MV-4-11 (cell line): ENCODE measurements at regions not wholly inside any gene's neighbourhood (a gene's known extent, or its start where the extent isn't known, plus 50 kb on each side); places are given as distances from the start of the nearest gene placed in this dataset.

Experiments
- DNase-seq: peaks from one replicate; lab custom pipeline; 2025; lab: John Stamatoyannopoulos, UW

DNA sequence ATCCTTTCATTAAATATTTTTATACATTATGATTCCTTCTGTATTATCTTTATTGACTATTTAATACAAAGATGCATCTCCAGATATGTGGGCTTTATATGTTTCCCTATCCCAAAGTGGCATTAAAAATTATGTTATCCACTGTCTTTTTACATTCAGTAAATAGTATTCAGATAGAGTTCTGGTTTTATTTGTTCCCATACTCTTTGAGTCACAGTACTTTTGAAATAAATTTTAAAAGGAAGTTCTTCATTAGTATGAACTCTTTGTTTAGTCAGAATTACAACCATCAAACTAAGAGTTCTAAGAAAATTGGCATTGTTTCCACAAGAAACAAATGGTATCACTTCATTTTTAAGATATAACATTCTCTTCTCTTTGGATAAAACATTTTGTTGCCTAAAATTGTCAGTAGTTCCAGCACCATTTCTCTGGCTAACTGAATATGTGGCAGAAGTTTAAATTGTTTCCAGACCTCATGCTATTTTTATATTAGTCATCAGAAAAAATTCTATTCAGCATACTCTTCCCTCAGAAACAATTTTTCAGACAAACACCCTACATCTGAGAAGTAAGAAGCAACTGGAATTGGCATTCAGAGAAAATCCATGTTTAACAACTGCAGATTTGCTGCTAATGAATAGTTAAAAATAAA, 88.5 kb upstream of the COL5A2 start:
- no peak for DNase-seq

GRCh38 chr2:189268763-189269162, 89.2 kb upstream of the COL5A2 start:
- DNase-seq = no peak

DNA sequence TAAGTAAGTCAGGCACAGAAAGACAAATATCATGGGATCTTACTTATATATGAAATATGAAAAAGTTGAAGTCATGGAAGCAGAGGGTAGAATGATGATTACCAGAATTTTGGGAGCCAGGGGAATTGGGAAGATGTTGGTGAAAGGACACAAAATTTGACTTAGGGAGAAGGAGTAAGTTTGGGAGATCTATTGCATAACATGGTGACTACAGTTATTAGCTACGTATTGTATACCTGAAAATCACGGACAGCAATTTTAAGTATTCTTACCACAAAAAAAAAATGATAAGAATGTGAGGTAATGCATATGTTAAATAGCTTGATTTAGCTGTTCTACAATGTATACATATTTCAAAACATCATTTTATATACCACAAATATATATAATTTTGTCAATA, 94.2 kb upstream of the COL5A2 start:
- no peak for DNase-seq

GRCh38 chr2:189274361-189274760, 94.8 kb upstream of the COL5A2 start:
- no peak for DNase-seq

DNA sequence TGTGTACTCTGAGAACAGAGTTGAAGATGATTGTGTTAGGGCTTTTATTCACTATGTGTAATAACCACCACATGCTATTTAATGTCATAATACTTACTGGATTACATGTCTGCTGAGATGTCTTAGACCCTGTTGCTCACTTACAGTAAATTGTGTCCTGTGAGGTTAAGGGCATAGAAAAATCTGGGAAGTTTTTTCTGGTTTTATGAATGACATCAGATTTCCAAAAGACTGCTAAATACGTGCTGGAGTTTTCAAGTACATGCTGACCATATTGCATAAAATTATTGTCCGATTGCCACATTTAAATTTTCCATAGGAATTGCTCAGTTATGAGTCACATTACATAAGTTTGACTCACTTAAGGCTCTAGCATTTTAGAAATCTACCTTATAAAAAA, 96.7 kb upstream of the COL5A2 start:
- DNase-seq = no peak

- DNase-seq = no peak
These were observed 101.6 kb upstream of the COL5A2 start for GRCh38 chr2:189281201-189281600.

GRCh38 chr2:189285349-189285748, 105.8 kb upstream of the COL5A2 start:
- DNase-seq = no peak

DNA sequence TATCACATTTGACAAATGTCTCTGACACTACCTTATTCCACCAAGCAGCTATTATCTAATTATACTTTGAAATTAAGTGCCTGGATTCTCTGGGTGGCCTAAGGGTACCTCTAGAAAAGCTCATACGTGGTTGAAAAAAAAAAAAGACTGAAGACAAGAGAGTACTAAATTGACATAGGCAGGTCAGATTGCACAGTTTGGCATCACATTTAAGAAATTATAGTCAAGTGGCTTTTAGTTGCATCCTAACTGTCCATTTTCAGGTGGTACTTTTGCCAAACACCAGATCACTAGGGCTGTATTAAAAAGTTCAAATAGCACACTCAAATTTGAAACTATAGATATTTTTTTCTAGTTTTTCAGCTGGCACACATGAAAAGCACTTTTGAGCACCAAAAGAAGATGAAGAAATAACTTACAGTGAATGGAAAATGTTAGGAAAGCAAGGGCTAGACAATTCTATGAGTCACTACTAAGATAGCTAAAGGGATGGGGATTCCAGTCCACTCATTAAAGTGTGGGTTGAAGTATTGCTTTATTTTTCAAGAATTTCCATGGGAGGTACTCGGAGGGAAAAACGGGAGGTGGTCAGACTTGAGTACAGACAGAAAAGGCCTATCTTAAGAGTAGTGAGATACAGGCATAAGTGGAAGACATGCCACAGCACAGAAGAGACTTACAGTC, 106.5 kb upstream of the COL5A2 start:
- DNase-seq = no peak

DNA sequence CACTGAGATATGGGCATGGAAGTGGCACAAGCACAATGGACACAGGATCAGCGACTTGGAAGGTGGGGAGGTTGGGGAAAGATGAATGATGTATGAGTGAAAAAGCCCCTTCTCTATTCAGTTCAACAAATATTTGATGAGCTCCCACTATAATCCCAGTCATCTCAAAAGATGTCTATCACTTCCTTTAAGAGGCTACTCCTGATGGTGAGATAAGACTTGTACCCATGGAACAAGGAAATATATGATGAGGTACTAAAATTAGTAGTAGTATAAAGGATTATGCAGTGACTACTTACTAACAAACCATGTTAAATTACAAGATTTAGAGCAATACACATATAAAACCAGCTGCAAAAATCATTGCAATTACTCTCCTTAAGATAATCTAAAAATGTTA, 107.8 kb upstream of the COL5A2 start:
- no peak for DNase-seq

DNA sequence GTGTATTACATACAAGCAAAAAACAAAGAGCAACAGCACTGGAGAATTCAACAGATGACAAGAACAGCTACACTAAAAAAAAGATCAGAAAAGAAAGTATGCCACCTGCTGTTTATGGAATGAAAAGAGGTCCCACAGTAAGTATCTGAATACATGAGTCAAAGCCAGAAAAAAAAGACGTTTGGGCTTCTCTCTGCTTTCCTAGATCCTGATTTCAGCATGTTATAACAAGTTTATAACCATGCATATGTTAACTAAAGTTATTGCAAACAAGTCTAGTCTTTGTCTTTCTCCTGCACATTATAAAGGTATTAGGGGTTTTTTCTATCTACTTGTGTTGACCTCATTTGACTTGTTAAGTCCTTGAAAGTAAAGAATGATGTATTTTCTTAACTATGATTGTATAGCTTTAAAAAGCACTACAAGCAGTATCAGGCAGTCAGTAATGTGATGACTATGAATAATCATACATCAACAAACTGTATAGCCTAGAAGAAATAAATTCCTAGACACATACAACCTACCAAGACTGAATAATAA, 108.5 kb upstream of the COL5A2 start:
- DNase-seq = no peak

GRCh38 chr2:189291460-189291859, 111.9 kb upstream of the COL5A2 start:
- DNase-seq = no peak

DNA sequence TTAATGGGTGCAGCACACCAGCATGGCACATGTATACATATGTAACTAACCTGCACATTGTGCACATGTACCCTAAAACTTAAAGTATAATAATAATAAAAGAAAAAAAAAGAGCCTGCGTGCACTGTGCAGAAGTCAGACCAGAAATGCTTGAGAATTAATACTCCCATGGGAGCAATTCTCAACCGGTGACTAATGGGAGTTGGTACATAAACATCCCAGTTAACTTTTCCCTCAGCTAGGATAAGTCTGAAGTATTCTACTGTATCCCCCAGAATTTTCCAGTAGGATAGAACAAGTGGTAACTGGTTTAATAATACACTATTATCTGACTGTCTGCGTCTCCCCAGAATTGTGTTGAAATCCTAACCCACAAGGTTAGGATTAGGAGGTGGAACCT, 113.6 kb upstream of the COL5A2 start:
- no peak for DNase-seq

GRCh38 chr2:189297446-189297845, 117.9 kb upstream of the COL5A2 start:
- DNase-seq = no peak

DNA sequence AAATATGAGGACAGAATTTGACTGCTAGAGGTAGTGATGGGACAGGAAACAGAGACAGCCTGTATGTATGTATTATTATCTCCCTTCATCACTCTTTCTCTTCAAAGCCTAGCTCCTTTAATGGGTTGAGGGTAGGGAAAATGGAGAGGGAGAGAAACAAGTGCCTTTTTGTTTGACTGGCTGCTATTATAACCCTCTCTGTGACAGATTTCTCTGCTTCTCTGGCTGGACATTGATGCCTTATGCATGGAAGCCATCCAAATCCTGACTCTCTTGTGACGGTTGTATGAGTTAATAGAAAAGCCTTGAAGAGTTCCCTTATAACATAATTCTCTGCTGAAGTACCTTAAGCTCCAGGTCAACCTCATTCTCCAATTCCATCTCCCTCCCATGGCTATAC, 118.5 kb upstream of the COL5A2 start:
- no peak for DNase-seq

GRCh38 chr2:189298481-189298880, 118.9 kb upstream of the COL5A2 start:
- no peak for DNase-seq

- no peak for DNase-seq
These were observed 120.4 kb upstream of the COL5A2 start for GRCh38 chr2:189299974-189300373.

- no peak for DNase-seq
These were observed 121.4 kb upstream of the COL5A2 start for GRCh38 chr2:189300916-189301315.

DNA sequence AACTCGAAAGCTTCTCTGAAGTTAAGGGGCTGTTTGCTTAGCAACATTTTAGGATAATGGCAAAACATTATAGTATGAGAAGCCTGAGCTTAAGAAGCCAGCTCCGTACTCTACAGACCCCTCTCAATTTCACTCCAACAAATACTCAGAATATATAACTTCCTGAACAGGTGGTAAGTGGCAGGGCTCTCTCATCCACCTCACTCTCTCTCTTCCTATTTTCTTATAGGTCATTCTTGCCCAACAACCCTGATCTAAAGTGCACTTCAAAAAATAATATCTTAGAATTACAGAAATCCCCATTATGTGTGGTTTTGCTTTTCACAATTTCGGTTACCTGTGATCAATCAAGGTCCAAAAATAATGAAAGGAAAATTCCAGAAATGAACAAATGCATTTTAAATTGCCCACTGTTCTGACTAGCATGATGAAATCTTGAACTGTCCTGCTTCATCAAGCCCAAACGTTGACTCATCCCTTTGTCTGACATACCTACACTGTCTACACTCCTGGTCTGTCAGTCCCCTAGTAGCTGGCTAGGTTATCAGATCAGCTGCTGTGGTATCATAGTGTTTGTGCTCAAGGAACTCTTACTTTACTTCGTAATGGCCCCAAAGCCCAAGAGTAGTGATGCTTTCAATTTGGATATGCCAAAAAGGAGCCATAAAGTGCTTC, 122.8 kb upstream of the COL5A2 start:
- no peak for DNase-seq

DNA sequence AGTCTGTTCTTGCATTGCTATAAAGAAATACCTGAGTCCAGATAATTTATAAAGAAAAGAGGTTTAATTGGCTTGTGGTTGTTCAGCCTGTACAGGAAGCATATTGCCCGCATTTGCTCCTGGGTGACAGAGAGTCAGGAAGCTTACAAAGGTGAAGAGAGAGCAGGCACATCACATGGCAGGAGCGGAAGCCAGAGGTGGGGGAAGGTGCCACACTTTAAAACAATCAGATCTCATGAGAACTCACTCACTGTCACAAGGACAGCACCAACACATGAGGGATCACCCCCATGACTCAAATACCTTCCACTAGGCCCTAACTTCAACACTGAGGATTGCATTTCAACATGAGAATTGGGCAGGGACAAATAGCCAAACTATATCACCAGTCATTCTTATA, 124.8 kb upstream of the COL5A2 start:
- DNase-seq = no peak

GRCh38 chr2:189305291-189305943, 125.9 kb upstream of the COL5A2 start:
- no peak for DNase-seq

DNA sequence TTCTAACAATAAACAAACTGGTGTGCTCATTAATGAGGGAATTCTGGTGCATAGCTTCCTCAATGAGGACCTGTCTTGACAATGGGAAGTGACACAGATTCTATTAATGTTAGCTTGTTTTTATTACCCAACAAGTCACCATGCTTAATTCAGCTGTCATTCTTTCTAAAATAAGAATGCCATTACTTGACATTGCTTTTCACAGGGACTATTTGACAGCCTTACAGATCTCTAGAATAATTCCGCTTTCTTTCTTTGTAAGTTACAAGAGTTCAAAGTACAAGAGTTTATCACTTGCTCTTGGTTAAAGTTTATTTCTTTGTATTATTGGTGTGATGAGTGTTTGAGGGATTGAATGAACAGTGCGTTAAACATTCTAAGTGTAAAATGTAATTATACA, 127.0 kb upstream of the COL5A2 start:
- DNase-seq = no peak

- DNase-seq = no peak
These were observed 128.7 kb upstream of the COL5A2 start for GRCh38 chr2:189308056-189308790.
